ENCODE measurements at regions not wholly inside any gene's neighbourhood (a gene's known extent, or its start where the extent isn't known, plus 50 kb on each side); places are given as distances from the start of the nearest gene placed in this dataset.

DNA sequence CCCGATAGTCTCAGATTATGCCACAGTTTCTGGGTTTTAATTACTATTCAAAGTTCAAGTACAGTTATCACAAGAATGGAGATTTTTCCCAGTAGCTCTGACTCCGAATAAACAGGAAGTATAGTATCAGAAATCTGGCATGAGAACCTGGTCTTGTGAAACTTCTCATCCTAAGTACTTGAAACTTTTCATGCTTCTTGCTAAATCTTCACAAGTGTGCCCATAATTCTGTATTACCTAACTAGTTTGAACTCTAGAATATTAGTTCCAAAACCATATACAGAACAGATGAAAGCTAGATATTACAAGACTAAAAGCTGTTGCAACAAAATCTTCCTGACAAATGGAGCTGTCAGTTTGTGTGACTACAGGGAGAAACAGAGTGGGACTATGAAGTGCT is 70.5 kb upstream of the CSNK1A1L start:
- TF ChIP-seq ZNF184 (tag by site-specific recombination; IDR thresholded peaks at IDR 0.05) (no peak), CTCF (tag by site-specific recombination; IDR thresholded peaks at IDR 0.05) (no peak), PBX3 (CRISPR knock-in tag; IDR thresholded peaks at IDR 0.05) (no peak)
- TF ChIP-seq, protein P1, sequence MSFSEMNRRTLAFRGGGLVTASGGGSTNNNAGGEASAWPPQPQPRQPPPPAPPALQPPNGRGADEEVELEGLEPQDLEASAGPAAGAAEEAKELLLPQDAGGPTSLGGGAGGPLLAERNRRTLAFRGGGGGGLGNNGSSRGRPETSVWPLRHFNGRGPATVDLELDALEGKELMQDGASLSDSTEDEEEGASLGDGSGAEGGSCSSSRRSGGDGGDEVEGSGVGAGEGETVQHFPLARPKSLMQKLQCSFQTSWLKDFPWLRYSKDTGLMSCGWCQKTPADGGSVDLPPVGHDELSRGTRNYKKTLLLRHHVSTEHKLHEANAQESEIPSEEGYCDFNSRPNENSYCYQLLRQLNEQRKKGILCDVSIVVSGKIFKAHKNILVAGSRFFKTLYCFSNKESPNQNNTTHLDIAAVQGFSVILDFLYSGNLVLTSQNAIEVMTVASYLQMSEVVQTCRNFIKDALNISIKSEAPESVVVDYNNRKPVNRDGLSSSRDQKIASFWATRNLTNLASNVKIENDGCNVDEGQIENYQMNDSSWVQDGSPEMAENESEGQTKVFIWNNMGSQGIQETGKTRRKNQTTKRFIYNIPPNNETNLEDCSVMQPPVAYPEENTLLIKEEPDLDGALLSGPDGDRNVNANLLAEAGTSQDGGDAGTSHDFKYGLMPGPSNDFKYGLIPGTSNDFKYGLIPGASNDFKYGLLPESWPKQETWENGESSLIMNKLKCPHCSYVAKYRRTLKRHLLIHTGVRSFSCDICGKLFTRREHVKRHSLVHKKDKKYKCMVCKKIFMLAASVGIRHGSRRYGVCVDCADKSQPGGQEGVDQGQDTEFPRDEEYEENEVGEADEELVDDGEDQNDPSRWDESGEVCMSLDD (tag by site-specific recombination; IDR thresholded peaks at IDR 0.05) = no peak

All from HEK293 (cell line).